Stimulated activated CD4-positive, alpha-beta T cell treated with anti-CD3 and anti-CD28 coated beads, Interleukin-2, amount 100 ng/mL, for 24 hours (primary cell): ENCODE measurements at regions not wholly inside any gene's neighbourhood (a gene's known extent, or its start where the extent isn't known, plus 50 kb on each side); places are given as distances from the start of the nearest gene placed in this dataset.

Experiments
- DNase-seq, 2 donors: peaks; one replicate each; pipeline ENCODE4 v3.0.0-alpha.2; 2020

GRCh38 chr10:61184429-61184828 is 240.4 kb upstream of the RHOBTB1 start:
- no peak for DNase-seq

- no peak for DNase-seq
Measured at GRCh38 chr10:61183967-61184366, 240.0 kb upstream of the RHOBTB1 start.

DNA sequence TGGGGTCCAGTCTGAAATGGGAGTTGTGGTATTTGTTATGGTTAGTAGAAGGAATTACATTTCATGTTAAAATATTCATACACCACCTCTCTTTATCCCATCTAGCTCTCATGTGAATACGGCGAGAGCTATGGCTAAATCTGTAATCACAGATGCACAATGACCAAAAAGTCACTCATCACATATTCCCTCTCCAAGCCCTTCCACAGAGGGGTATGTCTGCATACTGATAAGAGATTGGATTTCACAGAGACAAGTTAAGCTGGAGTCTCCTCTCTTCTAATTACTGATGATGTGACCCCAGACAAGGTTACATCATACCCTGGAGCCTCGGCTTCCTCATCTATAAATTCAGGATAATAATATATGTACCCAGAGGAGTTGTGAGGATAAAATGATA is 237.8 kb upstream of the RHOBTB1 start:
- no peak for DNase-seq

- no peak for DNase-seq
Measured at GRCh38 chr10:61179771-61180170, 235.8 kb upstream of the RHOBTB1 start.

- no peak for DNase-seq
Measured at GRCh38 chr10:61176424-61176823, 232.4 kb upstream of the RHOBTB1 start.

DNA sequence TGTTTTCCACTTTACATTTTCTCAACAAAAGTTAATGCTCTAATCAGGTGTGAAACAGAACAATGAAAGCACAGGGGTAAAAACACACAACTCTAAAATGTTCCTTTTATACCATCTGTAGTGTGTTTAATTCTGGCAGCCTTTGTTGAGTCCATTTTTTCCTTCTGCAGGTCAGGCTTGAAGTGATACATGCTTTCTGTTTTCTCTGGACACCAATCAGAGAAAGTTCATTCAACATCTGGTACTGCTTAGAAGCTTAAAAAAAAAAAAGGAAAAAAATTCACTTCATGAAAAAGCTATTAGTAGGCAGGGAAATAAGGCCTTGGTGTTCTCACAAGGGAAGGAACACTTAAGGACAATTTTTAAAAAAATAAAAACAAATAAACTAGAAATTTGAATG is 231.3 kb upstream of the RHOBTB1 start:
- no peak for DNase-seq

- no peak for DNase-seq
Measured at GRCh38 chr10:61173450-61173849, 229.5 kb upstream of the RHOBTB1 start.

GRCh38 chr10:61172182-61172926 is 228.4 kb upstream of the RHOBTB1 start:
- DNase-seq, result no peak

GRCh38 chr10:61170594-61170993 is 226.6 kb upstream of the RHOBTB1 start:
- DNase-seq, result no peak

DNA sequence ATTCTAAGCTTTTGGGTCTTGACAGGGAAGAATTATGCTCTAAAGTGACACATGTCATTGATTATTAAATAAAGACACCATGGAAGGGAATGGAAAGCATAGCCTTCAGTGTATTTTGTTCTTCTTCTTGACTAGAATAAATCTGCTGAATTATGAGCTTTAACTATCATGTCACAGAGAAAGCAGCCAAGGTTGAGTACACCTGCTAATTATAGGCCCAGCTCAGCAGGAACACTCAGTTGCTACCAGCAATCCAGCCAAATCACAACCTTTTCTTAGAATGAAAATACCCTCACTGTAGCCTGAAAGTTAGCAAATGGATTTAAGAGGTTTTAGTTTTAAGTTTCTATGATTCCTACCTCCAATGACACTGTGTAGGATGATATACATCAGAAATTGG is 225.3 kb upstream of the RHOBTB1 start:
- DNase-seq, result no peak

DNA sequence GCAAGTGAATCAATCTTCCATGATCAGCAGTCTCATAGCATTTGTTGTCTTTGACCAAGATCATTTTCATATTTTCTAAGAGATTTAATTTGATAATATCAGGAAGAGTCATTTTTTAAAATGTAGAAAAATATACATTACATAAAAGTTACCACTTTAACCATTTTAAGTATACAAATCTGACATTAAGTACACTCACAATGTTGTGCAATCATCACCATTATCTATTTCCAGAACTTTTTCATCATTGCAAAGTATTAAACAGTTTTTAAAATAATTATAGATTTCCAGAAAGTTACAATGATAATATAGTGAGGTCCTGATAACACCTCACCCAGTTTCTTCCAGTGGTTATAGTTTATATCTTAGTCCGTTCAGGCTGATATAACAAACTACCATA is 222.5 kb upstream of the RHOBTB1 start:
- no peak for DNase-seq

GRCh38 chr10:61166065-61166464 is 222.1 kb upstream of the RHOBTB1 start:
- no peak for DNase-seq

DNA sequence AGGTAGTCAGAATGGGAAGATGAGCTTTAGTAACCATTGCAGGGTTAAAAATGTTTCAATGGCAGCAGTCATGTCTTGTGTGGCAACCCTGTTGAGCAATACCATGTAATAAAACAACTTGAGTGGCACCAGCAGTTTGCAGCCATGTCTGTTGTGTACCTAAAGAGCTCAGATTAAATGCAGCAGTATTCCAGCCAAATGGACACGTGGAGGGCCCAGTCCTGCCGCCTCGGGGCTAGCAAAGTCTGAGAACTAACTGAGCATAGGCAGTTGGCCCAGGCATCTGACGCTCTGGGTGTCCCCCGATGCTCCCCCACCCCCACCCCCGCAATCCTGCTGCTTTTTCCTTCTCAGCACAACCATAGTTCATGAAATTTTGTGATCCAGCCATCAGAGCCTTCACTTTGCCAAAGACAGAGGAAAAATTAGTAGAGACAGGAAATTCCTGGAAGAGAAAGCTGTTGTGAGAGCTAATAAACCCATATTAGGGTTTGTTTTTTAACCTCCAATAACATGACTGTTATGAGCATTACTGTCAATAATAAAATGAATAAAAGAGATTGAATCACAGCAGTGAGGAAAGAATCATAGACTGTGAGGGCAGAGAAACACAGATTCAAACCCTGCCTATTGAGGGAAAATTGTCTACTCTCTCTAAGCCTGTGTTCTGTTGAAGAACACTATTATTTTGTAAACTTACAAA is 220.6 kb upstream of the RHOBTB1 start:
- no peak for DNase-seq

DNA sequence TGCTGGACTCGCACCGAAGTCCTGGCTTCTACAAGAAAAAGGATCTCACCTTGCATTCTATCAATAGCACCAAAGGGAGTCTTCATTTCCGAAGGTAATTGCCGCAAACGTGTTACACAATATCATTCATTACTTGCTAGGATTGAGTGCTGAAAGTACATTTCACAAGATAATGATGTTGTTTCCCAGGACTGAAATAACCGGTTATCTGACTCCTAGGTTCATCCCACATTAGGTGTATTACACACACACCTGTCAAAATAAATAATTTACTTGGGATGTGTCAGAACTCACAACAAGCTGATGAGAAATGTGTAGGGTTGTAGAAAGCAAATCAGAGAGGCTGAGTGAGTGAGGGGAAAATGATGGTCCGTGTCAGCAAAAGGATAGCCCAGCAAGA is 219.4 kb upstream of the RHOBTB1 start:
- no peak for DNase-seq

- no peak for DNase-seq
Measured at GRCh38 chr10:61160253-61160652, 216.3 kb upstream of the RHOBTB1 start.

DNA sequence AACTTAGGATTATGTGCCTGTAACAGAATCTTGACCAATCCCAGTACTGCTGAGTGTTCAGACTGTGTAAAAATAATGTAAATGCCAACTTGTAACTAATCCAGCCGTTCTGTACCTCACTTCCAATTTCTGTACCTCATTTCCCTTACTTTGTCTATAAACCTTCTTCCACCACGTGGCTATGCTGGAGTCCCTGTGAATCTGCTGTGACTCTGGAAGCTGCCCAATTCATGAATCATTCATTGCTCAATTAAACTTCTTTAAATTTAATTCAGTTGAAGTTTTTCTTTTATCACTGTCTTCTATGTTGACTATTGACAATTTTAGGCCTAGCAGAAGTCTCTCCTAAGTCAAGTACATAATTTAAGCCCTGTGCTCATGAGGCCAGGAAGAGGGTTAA is 215.3 kb upstream of the RHOBTB1 start:
- no peak for DNase-seq

DNA sequence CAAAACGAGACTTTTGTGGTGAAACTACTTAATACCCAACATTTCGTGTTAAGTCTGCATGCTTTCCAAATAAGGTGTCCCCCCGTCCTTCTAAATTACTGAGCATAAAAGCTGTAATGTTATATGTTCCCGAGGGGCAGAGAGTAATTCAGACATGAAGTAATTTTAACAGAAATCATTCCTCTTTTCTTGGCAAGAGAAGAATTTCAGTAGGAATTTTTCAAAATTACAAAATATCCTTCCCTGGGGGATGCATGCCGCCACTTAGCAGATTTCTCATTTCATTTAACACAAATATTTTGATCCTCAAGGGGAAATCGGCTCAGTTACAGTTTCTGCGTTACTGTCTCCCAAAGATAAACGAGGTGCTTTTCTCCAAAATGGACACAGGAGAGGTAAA is 213.2 kb upstream of the RHOBTB1 start:
- DNase-seq, result no peak

DNA sequence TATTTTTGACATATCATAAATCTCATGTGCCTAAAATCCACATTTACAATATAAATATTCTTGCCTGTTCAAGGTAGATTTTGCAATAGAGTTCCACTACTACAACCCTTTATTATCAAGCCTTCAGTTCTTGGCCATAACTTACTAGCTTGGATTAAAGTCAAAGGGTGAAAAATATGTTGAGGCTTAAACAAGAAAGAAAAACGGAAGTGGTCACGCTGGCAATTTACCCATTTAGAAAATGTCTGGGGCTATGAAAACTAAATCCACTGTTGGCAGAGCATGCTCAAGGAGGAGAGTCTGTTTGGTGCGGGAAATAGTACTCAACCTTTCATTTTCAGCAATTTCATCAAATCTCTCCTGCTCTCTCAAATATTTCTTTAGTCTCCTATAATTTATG is 209.8 kb upstream of the RHOBTB1 start:
- DNase-seq, result no peak

- DNase-seq, result no peak
Measured at GRCh38 chr10:61151059-61151458, 207.1 kb upstream of the RHOBTB1 start.

GRCh38 chr10:61148451-61148850 is 204.5 kb upstream of the RHOBTB1 start:
- DNase-seq, result no peak

- DNase-seq, result no peak
Measured at GRCh38 chr10:61142987-61143386, 199.0 kb upstream of the RHOBTB1 start.

DNA sequence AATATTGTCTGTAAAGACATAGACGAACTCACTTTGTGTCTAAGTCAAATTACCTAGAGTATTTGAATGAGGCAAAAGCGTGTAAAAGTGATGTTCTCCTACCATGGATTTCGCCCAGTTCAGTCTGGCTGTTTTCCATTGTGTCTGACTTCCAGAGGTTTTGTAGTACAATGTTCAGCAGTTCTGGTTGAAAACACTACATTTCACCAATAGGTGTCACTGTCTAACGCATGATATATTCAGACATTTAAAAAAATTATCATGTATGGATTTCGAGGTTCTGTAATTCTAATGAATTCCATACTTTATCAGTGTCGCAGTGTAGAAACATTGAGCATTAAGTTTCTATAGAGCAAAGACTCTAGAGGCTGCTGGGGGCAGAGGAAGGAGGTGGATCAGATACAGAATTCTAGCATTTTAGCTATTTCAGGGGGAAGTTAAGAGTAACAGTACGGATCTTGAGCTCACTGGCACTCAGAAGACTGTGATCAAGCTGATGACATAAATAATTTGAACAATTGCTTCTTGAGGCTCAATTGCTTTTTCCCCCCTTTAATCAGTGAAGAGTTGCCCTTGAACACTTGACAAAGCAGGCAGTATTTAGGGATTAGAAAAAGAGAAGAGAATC is 196.9 kb upstream of the RHOBTB1 start:
- no peak for DNase-seq

DNA sequence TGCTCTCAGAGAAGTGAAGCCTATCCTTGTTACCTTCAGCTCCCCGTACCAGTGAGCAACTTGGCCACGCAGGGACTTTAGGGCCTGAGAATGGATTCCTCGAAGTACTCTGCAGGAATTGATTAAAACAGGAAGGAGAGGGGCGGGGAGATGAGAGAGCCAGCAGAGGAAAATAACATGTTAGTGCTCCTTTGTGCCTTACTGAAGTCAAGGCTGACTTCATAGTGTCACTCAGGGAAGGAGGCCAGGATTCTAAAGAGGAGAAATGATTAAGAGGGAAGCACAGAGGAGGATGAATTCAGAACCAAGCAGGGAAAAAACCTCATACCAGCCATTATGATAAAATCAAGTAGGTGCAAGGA is 195.6 kb upstream of the RHOBTB1 start:
- no peak for DNase-seq
